Panc1 (cell line): ENCODE measurements at regions not wholly inside any gene's neighbourhood (a gene's known extent, or its start where the extent isn't known, plus 50 kb on each side); places are given as distances from the start of the nearest gene placed in this dataset.

Source experiments
- ATAC-seq: fragments of 200-7000 bp; cut with Tn5 transposase; 2 replicates; pipeline ENCODE4 v1.9.1; 2020; ENCODE audit warnings: mild to moderate bottlenecking, moderate library complexity
- BruUV-seq: library from RNA; stranded (reverse); fragments of 400-500 nt; replicated peaks from 2 replicates; lab custom pipeline; 2021; lab: Mats Ljungman, UMichigan
- CTCF ChIA-PET: fragments of 300-600 bp; sonication (Branson Sonifier 250); formaldehyde crosslinking; loops from one replicate; lab custom pipeline; 2022; ENCODE audit warnings: antibody characterized with exemption; lab: Charles Lee
- POLR2A ChIA-PET: fragments of 300-600 bp; sonication (Branson Sonifier 250); formaldehyde crosslinking; loops from one replicate; lab custom pipeline; 2022; ENCODE audit warnings: antibody characterized with exemption; lab: Charles Lee
- DNase-seq: peaks from one replicate; pipeline ENCODE4 v3.0.0-alpha.2; 2010; ENCODE audit warnings: low read depth, low spot score
- H3K27ac ChIP-seq: 2 replicates; pipeline ENCODE4 v1.5.1; 2011; ENCODE audit warnings: mild to moderate bottlenecking, low read length, inconsistent platforms
- H3K27me3 ChIP-seq: fragments of 200-500 bp; sonication (Bioruptor generic); 2 replicates; pipeline ENCODE4 v1.6.0; 2014; ENCODE audit warnings: low read length, inconsistent platforms; ENCODE audit not compliant: control insufficient read depth, insufficient read depth
- H3K36me3 ChIP-seq: fragments of 200-500 bp; sonication (Bioruptor generic); 2 replicates; pipeline ENCODE4 v1.5.1; 2014; ENCODE audit warnings: inconsistent platforms, mild to moderate bottlenecking, low read length, moderate library complexity; ENCODE audit not compliant: control insufficient read depth, insufficient read depth
- H3K4me1 ChIP-seq: 2 replicates; pipeline ENCODE4 v1.5.1; 2011; ENCODE audit warnings: inconsistent platforms, mild to moderate bottlenecking, low read length, moderate library complexity; ENCODE audit not compliant: control insufficient read depth, insufficient read depth
- H3K4me3 ChIP-seq, 2 experiments: 2 replicates each; pipeline ENCODE4 v1.5.1; 2011 to 2012; ENCODE audit warnings: low read depth in 2 of 2, low read length in 2 of 2, mild to moderate bottlenecking in 2 of 2, inconsistent platforms in 1 of 2, moderate library complexity in 1 of 2
- H3K9me3 ChIP-seq: fragments of 200-500 bp; sonication (Bioruptor generic); 2 replicates; pipeline ENCODE4 v1.5.1; 2014; ENCODE audit warnings: low read depth, mild to moderate bottlenecking, inconsistent platforms, low read length, moderate library complexity; ENCODE audit not compliant: control insufficient read depth, insufficient read depth
- POLR2AphosphoS5 ChIP-seq: IDR thresholded peaks from 2 replicates; pipeline ENCODE4 v1.6.1; 2012; ENCODE audit warnings: mild to moderate bottlenecking, low read depth, low read length, moderate library complexity
- SIN3A ChIP-seq: IDR thresholded peaks from 2 replicates; pipeline ENCODE4 v1.6.1; 2012; ENCODE audit warnings: low read depth, mild to moderate bottlenecking, low read length, moderate library complexity, borderline replicate concordance; ENCODE audit not compliant: insufficient read depth
- TCF7L2 ChIP-seq: IDR thresholded peaks from 2 replicates; pipeline ENCODE4 v1.6.1; 2011; ENCODE audit warnings: mild to moderate bottlenecking, low read depth, low read length, inconsistent platforms
- in situ Hi-C: cut with HindIII; loops from 2 replicates; pipeline ENCODE4 v1.10.0; 2016; ENCODE audit warnings: low sequenced_read_pairs, low pct_unique_long_range_greater_than_20kb
- intact Hi-C: fragments of 100-400 bp; cut with micrococcal nuclease; formaldehyde crosslinking; loops from one replicate; pipeline ENCODE4 v1.10.0; 2022; ENCODE audit not compliant: unreplicated experiment
- TF ChIP-seq, protein P1 (sequence below), 2 experiments: IDR thresholded peaks; 2 replicates each; pipeline ENCODE4 v1.6.1; 2011 to 2012; ENCODE audit warnings: low read depth in 2 of 2, control low read depth in 1 of 2, low read length in 1 of 2, mild to moderate bottlenecking in 1 of 2, moderate library complexity in 1 of 2; ENCODE audit not compliant: insufficient read depth in 1 of 2
- TF ChIP-seq, protein P2 (sequence below): fragments of 450-650 bp; IDR thresholded peaks from 2 replicates; pipeline ENCODE4 v1.5.1; 2017; ENCODE audit warnings: mild to moderate bottlenecking

DNA sequence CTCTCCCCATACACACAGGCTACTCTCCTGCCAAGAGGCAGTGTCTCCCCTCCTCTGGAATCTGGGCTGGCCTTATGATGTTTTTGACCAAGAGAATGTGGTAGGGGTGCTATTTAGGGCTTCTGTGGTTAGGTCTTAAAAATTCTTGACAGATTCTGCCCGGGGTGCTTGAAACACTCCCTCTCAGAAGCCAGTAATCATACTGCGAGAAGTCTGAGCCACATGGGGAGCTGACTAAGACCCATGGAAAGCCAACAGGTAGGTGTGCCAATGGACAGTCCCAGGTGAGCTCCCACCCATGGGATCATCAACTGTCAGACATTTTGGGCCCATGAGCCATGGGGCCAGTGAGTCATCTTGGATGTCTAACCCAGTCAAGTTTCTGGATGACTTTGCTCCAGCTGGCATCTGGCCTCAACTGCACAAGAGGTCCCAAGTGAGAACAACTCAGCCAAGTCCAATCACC, 315.7 kb downstream of the FBXW7 start:
- intact Hi-C loops: no loop called here
- in situ Hi-C loops: no loop called here
- TF ChIP-seq SIN3A (no peak), TCF7L2 (no peak), POLR2AphosphoS5 (no peak)
- TF ChIP-seq, protein P1, sequence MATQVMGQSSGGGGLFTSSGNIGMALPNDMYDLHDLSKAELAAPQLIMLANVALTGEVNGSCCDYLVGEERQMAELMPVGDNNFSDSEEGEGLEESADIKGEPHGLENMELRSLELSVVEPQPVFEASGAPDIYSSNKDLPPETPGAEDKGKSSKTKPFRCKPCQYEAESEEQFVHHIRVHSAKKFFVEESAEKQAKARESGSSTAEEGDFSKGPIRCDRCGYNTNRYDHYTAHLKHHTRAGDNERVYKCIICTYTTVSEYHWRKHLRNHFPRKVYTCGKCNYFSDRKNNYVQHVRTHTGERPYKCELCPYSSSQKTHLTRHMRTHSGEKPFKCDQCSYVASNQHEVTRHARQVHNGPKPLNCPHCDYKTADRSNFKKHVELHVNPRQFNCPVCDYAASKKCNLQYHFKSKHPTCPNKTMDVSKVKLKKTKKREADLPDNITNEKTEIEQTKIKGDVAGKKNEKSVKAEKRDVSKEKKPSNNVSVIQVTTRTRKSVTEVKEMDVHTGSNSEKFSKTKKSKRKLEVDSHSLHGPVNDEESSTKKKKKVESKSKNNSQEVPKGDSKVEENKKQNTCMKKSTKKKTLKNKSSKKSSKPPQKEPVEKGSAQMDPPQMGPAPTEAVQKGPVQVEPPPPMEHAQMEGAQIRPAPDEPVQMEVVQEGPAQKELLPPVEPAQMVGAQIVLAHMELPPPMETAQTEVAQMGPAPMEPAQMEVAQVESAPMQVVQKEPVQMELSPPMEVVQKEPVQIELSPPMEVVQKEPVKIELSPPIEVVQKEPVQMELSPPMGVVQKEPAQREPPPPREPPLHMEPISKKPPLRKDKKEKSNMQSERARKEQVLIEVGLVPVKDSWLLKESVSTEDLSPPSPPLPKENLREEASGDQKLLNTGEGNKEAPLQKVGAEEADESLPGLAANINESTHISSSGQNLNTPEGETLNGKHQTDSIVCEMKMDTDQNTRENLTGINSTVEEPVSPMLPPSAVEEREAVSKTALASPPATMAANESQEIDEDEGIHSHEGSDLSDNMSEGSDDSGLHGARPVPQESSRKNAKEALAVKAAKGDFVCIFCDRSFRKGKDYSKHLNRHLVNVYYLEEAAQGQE (IDR thresholded peaks at IDR 0.05; ENCODE audit: insufficient read depth in 1 of 2, low read depth in 2 of 2, low read length in 1 of 2): no peak
- TF ChIP-seq, protein P2, sequence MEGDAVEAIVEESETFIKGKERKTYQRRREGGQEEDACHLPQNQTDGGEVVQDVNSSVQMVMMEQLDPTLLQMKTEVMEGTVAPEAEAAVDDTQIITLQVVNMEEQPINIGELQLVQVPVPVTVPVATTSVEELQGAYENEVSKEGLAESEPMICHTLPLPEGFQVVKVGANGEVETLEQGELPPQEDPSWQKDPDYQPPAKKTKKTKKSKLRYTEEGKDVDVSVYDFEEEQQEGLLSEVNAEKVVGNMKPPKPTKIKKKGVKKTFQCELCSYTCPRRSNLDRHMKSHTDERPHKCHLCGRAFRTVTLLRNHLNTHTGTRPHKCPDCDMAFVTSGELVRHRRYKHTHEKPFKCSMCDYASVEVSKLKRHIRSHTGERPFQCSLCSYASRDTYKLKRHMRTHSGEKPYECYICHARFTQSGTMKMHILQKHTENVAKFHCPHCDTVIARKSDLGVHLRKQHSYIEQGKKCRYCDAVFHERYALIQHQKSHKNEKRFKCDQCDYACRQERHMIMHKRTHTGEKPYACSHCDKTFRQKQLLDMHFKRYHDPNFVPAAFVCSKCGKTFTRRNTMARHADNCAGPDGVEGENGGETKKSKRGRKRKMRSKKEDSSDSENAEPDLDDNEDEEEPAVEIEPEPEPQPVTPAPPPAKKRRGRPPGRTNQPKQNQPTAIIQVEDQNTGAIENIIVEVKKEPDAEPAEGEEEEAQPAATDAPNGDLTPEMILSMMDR: no peak
- Histone ChIP-seq H3K27ac (no peak overlapping the region), H3K27me3 (no peaks in the 10 kb centered on the region), H3K36me3 (no peaks in the 10 kb centered on the region), H3K4me1 (no peaks in the 10 kb centered on the region), H3K9me3 (no peaks in the 10 kb centered on the region), H3K4me3 (no peak overlapping the region)
- CTCF ChIA-PET: no interaction called here
- ATAC-seq: no peak
- POLR2A ChIA-PET: no interaction called here
- BruUV-seq: no TSS peak
- no peak for DNase-seq

DNA sequence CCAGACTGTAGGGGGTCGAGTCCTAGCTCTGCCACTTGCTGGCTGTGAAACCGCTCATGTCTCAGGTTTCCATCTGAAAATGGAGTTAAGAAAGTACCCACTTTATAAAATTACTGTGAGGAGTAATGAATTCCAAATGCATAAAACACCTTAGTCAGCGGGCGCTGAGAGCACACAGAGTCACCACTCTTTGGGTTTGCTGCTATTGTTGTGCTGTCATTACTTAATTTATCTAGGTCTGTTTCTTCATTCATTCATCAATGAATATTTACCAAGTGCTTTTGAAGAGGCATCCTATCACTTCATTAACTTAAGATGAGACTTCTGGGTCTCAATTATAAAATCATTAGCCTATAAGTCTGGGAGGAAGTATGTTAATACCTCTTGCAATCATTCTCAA, 317.3 kb downstream of the FBXW7 start:
- TF ChIP-seq POLR2AphosphoS5 (no peak), SIN3A (no peak)
- TF ChIP-seq, protein P1 (IDR thresholded peaks at IDR 0.05; ENCODE audit: insufficient read depth in 1 of 2, low read depth in 2 of 2, low read length in 1 of 2): no peak
- H3K27me3 ChIP-seq: no peaks in the 10 kb centered on the region
- CTCF ChIA-PET: no interaction called here
- no peak overlapping the region for H3K27ac ChIP-seq
- in situ Hi-C loops: no loop called here
- no TSS peak for BruUV-seq
- H3K4me3 ChIP-seq: no peak overlapping the region
- H3K4me1 ChIP-seq: no peaks in the 10 kb centered on the region
- no peaks in the 10 kb centered on the region for H3K36me3 ChIP-seq
- DNase-seq (no peak), ATAC-seq (no peak)
- no peaks in the 10 kb centered on the region for H3K9me3 ChIP-seq
- POLR2A ChIA-PET: no interaction called here
- intact Hi-C loops: no loop called here
